ENCODE measurements at regions not wholly inside any gene's neighbourhood (a gene's known extent, or its start where the extent isn't known, plus 50 kb on each side); places are given as distances from the start of the nearest gene placed in this dataset.
"Not testable (repeated sequence)": the region's sequence is repeated elsewhere in the genome, so short reads cannot be mapped to it uniquely, and the experiment has no call there.

DNA sequence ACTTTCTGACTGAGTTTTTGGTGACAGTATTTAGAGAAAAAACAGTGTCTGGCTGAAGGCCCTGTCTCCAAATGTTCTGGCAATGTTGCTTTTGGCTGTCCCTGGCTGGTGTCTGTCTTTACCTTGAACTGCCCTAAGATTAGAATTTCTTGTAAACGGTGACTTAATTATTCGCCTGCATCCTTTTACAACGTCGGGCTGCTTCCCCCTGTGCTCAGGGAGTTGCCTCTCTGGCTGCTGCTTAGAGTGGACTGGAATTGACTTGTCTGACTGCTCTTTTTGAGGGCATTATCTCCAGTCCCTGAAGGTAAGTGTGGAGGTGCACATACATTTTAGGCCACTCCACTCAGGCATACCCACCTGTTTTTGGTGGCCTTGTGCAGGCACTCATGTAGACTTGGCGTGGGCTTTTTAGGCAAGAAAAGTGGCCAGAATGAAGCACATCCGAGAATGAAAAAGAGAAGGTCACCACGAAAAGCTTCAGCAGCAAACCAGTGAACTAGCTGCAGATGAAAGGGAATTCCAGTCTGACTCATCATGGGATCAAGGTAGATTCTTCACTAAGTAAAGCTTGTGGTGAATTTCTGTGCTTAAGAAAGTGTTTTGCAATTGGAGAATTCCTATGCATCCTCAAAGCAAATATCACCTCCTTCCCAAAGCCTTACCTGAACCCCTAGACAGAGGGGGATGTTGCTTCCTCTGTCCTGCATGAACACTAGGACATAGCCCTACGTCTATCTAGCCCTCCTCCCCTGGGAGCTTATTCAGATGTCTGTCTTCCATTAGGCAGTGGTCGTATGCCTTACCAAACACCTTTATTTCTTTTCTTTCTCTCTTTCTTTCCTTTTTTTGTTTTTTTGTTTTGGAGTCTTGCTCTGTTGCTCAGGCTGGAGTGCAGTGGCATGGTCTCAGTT, 230.3 kb upstream of the TRIB2 start:
- DNase-seq, result no peak

DNA sequence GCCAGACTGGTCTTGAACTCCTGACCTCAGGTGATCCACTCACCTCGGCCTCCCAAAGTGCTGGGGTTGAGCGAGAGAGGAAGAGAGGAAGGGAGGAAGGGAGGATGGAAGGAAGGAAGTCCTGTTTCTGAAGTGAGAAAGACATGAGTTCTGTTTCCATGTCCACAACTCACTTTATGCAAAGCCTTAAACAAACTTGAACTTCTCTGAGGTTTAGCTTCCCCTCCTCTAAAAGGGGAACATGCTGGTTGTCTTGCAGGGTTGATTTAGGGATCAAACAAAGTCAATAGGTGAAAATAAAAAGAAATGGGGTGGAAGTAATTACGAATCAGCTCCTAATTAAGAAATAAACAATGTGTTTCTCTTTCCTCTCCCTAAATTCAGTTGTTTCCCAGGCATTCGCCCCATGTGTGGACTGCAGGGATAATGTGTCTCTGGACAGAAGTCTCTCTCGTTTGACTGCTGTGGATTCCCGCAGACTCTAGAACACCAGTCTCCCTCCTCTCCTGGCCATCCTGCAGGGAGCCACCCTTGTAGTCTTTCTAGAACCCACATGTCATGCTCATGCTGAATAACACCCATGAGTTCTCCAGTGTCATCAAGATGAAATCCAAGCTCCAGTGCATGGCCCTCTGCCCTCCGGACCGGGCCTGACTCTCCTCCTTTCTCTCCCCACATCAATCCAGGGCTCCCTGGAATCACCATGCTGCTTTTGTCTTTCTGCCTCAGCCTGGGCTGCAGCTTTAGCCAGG, 229.3 kb upstream of the TRIB2 start:
- no peak for DNase-seq

DNA sequence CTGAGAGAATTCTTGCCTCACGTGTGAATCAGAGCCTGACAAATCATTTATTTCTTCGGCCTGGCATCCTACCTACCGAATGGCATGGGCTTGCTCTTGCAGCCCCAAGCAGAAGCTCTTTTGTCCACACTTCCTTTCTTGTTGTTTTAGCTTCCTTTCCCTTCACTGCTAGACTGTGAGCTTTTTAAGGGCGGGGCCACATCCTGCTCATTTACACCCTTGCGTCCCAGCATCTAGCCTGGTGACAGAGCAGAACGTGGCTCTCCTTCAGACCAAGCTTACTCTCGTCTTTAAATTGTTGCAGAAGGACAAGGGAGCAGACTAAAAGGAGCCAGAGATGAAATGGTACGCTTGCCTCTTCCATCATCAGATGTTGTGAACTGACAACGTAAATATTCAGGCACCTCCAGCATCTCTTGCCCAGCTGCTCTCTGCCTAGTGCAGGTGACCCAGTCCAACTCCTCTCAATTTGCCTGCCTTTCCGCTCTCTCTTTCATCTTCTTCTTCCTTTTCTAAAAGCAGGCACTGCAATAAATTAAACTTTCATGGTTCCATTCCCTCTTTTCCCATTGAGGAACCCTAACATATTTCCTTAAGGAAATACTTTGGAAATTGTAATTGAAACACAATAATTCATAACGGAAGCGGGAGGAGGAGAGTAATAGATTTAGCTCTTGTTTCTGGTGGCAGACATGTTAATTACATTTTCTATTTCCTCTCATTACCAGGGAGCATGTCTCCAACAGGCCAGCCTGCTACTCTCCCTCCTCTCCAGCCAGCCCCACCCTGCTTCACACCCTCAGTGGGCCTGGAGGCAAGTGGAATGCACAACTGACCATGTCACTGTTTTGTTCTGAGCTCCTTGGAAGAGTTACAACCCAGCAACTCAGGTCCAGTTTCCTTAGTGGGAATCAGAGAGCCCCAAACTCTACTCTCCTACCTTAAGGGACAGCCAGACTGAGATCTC, 228.1 kb upstream of the TRIB2 start:
- DNase-seq, result peak; percentile 69

DNA sequence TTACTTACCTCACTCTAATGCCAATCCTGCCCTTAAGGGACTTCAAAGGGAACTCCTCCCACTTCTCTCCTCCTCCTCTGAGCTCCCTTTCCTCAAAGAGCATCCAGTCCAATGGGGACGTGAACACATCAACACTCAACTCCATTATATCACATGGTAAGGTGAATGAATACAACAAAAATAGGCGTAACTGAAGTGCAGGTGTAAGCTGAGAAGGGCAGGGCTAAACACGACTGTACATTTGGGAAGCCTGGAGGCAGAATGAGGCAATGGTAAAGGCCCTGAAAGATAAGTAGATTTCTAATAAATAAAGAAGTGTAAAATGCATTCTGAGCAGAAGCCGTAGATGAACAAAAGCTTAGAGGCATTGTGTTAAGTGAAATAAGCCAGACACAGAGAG, 226.1 kb upstream of the TRIB2 start:
- no peak for DNase-seq

DNA sequence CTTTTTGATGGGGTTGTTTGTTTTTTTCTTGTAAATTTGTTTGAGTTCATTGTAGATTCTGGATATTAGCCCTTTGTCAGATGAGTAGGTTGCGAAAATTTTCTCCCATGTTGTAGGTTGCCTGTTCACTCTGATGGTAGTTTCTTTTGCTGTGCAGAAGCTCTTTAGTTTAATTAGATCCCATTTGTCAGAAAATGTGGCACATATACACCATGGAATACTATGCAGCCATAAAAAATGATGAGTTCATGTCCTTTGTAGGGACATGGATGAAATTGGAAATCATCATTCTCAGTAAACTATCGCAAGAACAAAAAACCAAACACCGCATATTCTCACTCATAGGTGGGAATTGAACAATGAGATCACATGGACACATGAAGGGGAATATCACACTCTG, 224.4 kb upstream of the TRIB2 start:
- not testable (repeated sequence) for DNase-seq

DNA sequence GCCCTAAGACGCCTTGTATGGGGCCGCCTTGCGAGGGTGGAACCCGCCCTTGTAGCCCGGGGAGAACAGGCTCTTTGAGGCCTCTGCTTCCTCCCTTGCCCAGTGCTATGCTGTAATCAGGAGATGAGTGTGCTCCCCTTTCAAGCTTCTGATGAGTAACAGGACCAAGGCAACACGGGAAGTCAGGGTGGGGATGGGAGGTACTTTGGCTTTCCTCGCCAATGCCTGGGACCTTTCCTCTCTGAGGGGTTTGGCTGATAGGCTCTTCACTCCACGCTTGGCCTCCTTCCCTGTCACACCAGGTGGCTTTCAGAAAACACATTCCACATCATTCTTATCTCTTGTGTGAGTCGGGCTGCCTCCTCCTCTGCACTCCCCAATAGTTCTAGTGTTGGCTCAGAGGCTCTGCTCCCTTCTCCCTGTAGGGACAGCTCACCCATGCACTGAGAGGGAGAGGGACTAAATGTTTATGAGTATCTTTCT, 223.7 kb upstream of the TRIB2 start:
- DNase-seq, result peak; percentile 73

DNA sequence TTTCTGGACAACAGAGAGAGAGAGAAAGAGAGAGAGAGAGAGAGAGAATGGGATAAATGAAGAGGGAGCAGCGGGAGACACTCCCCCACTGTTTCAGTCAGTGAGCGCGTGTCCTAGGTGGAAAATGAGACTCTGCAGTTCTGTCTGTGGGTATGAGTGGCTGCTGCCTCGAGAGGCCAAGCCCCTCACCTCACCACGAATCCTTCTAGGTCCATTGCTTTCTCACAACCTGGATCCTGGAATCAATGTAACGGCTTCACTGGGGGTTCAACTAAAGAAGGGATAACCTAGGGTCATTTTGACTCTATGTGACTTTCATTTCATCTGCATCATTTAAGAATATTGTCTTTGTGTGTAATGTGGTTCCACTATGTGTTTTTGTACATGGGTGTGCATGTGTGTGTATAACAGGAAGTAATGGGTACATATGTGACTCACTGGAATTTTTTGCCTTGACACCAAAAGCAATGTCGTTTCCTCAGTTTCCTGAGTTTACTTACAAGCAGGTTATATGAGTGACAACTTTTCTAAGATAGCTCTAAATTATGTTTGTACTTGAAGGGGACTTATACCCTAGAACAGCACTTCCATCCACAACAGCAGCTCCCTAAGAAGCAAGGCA, 221.4 kb upstream of the TRIB2 start:
- DNase-seq, result peak; percentile 63

DNA sequence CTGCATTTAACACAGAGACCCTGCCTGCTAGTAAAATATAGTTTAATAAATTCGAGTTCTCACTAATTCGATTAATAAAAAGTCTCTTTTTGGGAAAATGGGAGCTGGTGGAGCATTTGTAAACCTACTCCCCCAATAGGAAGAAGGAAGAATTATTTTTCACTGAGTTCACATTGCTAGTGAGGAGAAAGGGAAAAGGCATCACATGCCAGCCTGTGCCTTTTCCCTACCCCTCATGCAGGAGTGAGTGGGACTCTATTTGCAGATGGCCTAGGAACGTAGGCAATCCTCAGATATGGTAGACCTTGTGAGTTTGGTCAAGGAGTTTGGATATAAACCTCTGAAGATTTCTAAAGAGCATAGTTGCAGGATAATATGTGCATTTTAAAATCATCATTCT, 218.4 kb upstream of the TRIB2 start:
- DNase-seq, result no peak

DNA sequence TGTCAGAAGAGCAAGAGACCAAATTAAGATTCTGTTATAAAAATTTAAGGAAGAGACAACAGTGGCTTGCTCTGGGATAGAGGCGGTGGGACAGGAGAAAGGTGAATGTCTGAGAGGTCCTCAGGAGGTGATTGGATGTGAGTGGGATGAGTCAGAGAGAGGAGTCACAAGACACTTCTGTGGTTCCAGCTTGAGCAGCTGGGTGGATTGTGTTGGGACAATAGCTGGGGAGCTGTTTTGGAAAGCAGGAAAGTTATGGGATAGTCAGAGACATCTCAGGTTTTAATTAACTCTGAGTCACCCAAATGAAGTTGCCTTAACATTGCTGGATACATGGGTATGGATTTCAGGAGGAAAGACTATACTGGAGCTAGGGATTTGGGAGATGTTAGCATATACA, 218.0 kb upstream of the TRIB2 start:
- DNase-seq, result no peak

DNA sequence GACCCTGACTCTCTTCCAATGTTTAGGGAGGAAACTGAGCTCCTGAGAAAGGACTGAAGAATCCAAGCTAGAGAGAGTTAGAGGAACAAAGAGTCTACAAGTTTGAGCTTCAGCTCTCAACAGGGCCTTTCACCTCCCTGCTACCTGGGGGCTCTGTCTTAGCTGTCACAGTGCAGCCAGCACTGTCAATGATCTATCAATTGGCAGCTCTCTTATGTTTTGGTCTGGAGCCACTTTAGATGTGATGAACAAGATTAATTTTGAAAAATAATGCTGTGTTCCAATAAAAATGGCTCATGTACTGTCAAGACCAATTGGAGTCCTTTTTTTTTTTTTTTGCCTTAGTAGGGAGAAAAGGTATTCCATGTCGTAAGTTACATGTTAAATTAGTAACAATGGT, 215.8 kb upstream of the TRIB2 start:
- DNase-seq, result no peak

DNA sequence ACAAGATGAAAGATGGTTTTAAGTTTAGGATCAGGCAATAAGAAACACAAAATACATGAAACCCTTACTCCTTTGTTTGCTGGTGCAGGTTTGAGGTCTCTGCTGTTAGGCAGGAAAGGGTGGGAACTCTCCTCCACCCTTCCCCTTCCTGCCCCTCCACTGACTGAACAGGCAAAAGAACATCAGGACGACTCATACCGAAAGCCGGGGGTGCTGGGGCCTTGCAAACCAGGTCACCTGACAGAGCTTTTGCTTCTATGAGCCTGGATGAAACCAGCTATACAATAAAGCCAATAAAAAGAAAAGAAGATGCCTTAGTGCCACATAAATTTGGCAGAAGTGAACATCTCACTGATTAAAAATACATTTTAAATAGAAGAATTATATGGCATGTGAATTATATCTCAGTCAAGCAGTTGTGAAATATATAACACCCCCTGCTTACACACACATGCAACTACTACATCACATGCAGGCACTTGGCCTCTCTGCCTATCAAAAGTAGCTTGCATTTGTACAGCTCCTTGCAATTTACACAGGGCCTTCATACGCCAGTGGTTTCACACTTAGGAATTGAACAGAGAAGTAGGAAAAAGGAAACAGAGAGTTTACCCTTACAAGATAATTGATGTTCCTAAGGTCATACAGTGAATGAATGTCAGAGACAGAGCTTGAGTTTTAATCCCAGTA, 215.1 kb upstream of the TRIB2 start:
- DNase-seq, result peak; percentile 84

DNA sequence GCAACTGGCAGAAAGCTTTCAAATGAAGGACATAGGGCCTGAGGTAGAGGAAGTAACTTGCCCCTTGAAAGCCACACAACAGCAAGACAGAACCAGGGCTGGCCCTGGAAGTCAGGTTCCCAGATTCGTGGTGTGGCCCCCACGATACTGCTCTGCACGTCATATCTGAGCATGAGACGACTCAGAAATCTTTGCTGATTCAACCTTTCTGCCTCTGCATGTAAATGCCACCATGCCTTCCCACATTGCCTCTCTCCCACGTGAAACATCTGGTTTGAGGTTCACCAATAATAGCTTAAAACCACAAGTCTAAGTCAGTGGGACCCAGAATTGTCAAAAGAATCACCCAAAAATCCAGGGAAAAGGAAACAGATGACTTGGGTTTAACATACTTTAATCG, 214.0 kb upstream of the TRIB2 start:
- DNase-seq, result no peak

DNA sequence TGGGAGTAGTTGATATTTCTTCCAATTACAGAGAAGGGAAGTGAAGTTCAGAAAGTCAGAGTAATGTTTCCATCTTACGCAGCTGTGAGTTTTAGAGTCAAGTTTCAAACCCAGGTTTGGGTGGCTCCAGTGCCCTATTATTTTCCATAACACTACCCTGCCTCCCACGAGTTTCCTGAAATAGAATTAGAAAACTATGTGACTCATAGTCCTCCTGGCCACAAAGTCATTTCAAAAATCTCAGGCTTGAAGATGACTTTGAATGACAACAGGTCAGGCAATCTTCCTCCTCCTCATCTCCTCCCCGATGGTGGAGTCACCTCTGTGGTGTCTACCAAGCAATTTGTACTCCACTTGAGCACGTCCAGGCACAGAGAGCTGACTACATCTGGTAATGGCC, 212.3 kb upstream of the TRIB2 start:
- DNase-seq, result no peak

DNA sequence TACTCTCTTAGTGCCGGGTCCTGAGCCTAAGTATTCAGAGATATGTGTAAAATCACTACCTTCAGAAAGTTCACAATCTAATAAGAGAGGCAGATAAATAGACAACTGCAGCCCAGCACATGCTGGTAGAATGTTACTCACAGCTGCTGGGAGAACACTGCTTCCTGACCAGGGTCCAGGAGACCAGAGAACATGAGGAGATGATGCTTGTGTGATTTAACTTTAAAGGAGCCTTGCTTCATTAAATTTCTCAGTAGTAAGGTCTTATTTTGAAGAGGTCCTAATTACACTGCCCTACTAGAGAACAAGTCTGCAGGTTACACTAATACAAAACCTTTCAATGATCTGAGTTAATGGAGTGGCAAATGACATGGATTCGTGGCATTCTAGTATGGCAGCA, 209.9 kb upstream of the TRIB2 start:
- no peak for DNase-seq

DNA sequence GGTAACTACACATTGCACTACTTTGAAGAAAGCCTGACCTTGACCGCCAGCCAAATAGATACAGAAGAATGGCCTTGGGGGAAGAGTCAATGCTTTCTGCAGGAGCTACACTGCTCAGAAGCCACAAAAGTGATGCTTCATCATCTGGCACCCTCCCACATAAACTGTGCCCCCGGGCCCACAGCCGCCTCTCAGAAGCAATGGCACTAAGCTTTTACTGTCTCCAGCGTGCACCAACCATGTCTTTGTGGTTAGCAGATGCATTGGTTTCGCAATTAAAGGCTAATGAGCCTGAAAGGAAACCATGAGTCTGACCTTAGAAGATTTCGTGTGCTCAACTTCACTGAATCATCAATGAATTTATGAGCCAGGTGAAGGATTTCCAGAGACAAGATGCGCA, 209.4 kb upstream of the TRIB2 start:
- DNase-seq, result peak; percentile 85

DNA sequence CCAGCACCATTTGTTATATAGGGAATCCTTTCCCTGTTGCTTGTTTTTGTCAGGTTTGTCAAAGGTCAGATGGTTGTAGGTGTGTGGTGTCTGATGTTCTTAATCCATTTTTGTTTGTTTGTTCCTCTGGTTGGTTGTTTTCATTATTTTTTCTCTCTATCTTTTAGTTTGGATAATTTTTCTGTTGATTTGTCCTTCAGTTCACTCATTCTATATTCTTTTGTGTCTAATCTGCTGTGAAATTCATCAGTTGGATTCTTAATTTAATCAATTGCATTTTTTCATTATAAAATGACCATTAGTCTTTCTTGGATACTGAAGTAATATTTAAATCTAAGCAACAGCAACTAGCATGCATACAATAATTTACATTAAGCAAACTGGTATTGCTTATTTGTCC, 206.7 kb upstream of the TRIB2 start:
- no peak for DNase-seq

DNA sequence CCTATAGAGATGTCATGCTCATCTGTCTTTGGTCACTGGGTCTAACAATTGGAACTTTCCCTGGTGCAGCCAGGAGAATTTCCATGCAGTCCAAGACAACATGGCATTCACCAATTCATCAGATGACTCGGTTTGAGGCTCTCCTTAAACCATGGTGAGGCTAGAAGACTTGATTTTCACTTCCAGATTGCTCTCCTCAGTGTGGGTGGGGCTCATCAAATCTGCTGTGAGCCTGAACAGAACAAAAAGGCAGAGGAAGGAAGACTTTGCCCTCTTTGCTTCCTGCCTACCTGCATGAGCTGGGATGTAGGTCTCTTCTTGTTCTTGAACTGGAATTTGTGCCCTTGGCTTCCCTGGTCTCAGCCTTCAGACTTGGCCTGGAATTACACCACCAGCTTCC, 203.4 kb upstream of the TRIB2 start:
- DNase-seq, result no peak

DNA sequence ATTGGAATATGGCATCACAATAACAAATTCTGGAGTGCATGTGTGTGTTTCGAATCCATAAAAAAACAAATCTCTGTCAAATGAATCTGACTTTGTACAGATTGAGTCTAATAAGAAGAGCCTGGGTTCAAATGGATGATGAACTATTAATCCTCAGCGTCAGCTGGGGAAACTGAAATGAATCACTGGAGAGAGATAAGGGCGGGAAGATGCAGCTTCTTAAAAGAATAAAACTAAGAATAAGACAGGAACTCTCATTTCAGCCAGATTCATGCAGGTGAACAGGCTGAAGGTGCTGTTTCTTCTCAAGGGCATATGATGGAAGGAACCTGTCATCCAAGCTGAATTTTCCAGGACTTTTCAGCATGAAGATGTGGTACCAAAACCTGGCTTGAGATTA, 202.6 kb upstream of the TRIB2 start:
- DNase-seq, result no peak

DNA sequence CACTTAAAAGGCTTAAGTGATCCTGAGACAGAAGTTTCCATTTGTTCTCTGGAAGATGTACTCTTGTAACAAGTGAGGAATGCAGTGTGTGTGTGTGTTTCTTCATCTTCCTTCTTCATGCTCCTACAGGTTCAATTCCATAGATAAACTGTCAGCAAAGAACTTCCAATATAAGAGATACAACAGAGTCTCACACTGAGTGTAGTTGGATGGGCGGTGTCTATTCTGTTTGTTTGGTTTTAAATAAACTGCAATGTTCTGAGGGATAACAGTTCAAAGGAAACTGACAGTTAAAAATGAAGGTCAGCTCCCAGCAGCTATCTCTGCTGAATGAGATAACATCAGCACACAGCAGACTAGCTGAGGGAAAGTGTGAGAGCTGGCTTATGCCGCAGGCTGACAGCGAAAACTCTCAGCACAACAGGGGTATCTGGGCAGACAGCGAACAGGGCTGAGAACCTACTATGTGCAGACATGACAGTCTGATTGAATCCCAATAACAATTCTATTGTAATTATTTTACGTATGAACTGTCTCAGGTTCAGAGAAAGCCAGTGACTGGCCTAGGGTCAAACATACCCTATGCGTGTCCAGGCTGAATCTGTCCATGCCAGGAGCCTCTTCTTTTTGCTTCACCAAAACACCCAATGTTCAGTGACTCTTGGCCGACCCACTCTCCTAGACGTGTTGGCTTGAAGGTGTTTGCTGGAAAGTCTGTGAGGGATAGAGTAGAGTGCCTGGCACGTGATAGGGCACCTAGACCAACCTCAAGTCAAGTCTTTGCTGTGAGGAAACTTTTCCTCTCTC, 201.9 kb upstream of the TRIB2 start:
- DNase-seq, result peak; percentile 81

DNA sequence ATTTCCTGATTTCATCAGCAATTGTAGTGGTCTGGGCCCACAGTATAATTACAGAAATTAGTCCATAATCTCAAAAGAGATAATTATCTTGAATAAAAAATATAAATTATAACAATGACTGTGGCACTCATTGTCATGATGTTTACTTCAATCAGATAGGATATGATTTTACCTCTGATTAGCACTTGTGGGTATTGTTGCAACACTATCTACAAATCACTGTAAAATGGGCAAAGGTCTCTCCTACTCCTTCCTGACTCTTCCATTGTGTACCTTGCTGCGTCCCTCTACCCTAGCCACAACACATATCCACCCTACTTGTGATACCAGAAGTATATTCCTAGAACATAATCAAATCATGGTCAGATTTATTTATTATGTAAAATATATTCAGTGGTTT, 200.9 kb upstream of the TRIB2 start:
- DNase-seq, result no peak
